Stimulated activated CD8-positive, alpha-beta memory T cell treated with anti-CD3 and anti-CD28 coated beads, Interleukin-15, amount 100 ng/mL, for 4 hours (primary cell): ENCODE measurements at regions not wholly inside any gene's neighbourhood (a gene's known extent, or its start where the extent isn't known, plus 50 kb on each side); places are given as distances from the start of the nearest gene placed in this dataset.

Experiments
- DNase-seq, 2 donors: peaks; one replicate each; pipeline ENCODE4 v3.0.0-alpha.2; 2020; ENCODE audit warnings: low read depth in 2 of 2

DNA sequence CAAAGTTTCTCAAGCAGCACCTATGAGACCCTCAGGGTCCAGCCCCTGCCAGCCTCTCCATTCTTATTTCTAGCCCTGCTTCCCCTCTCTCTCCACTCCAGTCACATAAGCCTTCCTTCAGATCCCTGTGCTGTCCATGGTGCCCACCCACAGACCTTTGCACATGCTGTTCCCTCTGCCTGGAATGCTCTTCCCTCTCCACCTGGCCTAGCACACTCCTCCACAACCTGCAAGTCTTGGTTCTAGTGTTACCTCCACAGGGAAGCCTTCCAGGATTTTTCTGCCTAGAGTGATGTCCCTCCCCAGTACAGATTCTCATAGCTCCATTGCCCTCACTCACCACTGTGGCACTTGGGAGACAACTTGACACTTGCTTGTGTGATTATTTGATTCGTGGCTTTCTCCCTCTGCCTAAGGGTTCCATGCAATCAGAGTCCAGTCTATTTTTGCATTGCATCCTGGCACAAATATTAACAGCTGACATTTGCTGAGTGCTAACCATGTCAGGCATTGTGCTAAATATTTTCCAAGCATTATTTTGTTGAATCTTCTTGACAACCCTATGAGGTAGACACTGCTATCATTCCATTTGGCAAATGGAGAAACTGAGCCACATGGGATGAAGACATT is 127.3 kb downstream of the SYF2 start:
- no peak for DNase-seq

DNA sequence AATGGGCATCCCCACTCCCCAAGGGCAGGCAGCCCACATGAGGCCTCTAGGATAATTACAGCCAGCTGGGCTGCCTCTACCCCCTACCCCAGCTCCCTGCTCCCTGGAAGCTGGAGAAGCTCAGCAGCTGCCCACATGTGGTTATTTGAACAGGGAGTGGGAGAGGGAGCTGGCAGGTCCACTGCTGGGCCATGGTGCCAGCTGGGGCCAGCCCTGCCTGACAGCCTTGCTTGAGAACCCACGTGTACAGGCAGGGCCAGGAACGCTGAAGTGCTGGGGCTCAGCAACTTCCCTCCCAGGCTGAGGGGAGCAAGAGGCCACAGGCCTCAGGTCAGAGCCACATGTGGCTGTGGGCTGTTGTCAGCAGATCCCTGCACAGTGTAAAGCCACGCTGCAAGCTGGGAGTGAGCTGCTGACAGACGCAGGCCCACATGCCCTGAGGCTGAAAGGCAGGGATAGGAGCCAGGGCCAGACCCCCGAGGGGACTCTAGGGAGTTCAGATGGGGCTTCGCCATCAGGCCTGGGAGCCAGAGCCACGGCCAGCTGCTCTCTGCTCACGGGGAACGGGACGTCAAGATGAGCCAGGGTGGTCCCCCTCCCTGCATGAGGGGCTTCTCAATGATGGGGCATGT is 129.0 kb downstream of the SYF2 start:
- no peak for DNase-seq

- DNase-seq: no peak
These were observed 132.0 kb downstream of the SYF2 start for GRCh38 chr1:25100151-25100833.

DNA sequence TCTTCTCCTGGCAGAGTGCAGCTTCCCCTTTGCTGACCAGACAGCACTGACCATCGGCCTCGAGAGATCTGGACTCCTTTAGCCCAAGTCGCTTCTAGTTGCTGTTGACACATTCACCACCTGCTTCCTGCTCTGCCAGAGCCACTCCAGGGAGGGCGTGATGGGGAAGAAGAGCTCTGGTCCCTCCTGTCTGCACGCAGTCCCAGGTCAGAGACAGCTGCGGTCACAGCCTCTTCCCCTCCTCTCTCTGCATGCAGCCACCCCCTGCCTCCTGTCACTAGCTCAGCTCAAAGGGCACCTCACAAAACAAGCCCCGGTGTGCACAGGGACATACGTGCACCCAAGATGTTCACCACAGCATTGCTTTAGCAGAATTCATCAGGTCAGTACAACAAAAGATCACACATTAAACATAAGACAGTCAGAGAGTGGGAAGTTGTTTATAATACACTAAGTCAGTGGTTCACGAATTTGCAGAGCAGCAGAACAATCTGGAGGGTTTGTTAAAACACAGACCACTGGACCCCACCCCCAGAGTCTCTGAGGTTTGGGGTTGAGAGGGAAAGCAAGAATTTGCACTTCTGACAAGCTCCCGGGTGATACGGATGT is 132.9 kb downstream of the SYF2 start:
- no peak for DNase-seq

DNA sequence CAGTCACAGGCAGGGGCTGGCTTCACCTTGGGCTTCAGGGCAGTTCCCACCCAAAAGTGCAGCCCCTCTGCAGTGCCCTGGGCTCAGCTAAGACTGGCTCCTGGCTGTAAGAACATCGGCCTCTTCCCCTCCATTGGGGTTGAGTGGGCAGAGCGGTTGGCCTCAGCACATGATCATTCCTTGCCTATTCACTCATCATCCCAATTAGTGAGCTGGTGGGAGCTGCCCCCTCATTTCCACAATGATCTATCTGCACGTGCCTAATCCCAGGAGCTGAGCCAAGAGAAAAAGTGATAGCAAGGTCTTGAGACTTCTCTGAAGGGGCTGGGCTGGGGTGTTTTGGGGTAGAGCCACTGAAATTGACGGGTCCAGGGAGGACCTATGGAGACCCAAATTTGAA is 133.6 kb downstream of the SYF2 start:
- DNase-seq: no peak

DNA sequence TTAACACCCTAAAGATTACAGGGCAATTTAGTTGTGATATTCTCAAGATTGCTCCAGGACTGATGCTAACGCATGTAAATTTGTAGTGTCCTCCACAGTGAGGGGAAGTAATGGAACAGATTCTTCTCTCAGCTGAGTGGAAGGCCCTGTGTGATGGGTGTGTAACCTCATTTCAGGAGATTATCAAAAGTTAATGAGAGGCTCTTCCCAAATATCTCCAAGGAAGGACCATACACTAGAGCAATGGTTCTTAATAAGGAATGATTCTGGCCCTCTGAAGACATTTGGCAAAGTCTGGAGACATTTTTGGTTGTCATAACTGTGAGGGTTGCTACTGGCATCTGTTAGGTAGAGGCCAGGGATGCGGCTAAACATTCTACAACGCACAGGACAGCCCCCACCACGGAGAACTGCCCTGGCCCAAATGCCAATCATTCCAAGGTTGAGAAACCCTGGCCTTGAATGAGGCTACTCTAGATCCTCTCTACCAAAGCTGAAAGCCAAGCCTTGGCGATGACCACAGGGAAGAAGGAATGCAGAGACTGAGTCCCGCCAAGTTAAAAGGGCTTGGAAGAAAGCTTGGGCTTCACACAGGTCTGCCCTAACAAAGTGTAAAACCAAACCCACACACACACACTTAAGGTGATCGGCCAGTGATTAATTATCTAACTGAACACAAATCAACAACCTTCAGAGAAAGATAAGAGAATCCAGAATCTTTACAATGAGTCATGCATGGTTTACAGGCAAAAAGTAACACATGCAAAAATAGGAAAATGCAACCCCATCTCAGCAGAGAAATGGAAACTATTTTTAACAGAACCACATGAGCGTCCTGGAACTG is 135.8 kb downstream of the SYF2 start:
- no peak for DNase-seq

DNA sequence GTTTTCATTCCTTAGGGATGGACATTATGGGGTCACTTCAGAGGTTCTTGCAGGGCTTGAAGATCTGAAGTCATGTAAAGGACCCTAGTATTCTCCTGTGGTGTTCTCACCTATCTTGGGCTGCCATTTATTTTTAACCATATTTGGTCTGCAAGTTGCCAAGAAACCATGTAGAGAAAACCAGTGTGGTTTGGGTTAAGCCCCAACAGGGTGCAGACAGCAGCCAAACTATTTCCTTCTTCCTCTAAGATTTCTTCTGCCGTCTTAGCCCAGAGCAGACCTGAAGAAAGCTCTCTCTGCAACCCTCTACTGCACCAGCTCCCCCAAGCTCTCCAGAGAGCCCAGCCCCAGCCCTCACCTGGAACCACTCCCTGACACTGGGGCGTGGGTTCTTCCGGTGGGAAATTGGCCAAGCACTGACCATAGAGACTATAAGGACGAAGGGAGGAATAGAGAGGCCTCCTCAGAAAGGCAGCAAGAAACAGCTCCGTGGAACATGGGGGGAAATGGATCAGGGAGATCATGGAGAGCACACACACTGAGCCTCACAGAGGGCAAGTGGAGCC is 136.6 kb downstream of the SYF2 start:
- no peak for DNase-seq

DNA sequence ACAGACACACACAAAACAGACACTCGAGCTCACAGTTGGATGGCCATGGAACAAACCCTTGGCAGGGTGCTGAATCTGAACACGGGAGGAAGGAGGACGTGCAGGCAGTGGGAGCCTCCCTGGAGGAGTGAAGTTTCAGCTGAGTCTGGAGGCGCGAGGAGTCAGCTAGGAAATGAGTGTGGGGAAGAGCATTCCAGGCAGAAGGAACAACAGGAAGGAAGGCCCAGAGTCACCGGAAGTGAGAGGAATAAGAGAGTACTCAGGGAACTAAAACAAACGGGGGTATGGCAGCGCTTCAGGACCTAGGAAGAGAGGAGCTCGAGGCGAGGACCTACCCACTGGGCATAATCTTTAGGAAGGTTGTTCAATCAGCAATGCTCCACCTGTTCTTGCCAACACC is 137.3 kb downstream of the SYF2 start:
- no peak for DNase-seq

DNA sequence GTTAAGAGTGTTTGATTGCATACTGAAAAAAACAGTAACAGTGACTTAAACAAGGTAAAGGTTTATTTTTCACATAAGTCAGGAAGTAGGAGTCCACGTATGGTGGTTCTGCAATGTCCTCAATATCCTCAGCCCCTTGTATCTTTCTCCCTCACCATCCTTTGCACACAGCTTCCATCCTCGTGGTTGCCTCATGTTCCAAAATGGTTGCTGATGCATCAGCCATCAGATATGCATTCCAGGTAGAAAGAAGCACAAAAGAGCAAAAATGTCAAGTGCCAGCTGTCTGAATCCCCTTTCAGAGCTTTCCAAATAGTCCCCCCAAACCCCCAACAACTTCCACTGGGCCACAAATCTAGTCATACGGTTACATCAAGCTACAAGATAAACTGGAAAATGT is 138.1 kb downstream of the SYF2 start:
- DNase-seq: no peak

GRCh38 chr1:25091658-25092057 is 140.6 kb downstream of the SYF2 start:
- no peak for DNase-seq

GRCh38 chr1:25090707-25091422 is 141.4 kb downstream of the SYF2 start:
- no peak for DNase-seq

- no peak for DNase-seq
These were observed 142.5 kb downstream of the SYF2 start for GRCh38 chr1:25089772-25090171.

DNA sequence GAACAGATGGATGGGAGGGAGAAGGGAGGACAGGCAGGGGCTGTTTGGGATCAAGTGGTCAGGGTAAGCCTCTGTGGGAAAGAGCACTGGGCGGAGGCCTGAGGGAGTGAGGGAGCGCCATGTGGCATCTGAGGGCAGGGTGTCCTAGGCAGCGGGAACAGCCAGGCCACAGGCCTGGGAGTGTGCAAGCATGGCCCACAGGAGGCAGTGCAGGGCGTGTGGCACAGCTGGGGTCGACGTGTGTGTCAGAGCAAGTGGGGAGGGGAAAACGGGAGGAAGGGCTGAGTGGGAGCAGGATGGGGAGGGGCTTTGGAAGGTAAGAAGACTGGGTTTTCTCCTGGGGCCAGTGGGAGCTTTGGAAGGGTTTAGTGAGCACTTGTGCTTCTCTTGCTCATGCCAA is 143.4 kb downstream of the SYF2 start:
- DNase-seq: no peak

GRCh38 chr1:25088180-25088701 is 144.1 kb downstream of the SYF2 start:
- no peak for DNase-seq

GRCh38 chr1:25086518-25087079 is 145.7 kb downstream of the SYF2 start:
- DNase-seq: no peak

DNA sequence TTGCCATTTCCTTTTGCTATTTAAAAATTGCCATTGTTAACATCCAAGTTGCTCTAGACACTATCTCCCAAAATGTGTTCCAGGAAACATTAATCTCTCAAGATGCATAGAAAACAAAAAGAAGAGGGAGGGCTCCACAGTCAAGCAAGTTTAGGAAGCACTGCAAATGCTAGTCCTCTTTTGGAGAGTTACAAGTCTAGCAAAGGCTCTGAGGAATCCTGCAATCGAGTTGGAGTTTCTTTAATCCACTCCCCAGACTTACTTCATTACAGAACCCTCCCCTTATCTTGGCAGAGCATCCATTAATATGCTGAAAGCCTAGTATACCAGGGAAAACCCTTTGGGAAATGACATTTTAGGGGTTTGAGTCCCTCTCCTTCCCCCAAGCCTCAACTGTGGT is 147.9 kb downstream of the SYF2 start:
- DNase-seq: no peak

DNA sequence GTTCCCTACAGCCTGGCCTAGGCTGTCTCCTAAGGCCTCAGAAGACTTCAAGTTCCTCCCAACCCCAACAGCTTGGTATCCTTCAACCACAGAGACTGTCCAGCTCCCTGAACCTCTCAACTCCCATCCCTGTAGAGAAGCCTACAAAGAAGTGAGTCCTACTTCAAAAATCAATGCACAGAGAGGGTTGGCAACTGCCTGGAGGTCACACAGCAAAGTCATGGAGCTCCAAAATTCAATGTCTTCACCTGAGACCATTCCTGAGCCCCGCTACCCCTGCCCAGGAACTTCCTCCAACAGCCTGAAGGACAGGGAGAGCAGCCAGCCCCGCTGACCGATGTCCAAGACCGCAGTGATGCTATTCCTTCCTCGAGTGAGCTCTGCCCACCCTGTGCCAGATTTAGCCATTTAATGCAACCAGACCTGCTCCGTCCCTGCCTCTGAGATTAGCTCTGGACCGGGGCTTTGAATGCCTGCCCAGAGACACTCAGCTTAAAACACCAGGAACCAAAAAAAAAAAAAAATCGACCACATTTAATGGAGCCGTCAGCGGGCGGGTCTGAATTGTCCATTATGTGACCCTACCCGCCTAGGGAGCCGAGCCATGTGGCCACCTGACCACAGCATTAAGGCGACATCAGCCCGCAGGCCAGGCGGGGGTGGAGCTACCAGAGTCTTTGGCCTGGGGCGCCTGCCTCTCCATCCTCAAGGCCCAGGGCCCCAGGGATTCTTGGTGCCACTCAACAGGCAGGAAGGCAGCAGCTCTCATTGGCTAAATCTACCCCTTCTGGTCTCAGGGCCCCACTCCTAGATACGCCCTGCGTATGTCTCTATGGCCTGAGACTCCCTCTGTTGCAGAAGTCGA is 148.6 kb downstream of the SYF2 start:
- no peak for DNase-seq

DNA sequence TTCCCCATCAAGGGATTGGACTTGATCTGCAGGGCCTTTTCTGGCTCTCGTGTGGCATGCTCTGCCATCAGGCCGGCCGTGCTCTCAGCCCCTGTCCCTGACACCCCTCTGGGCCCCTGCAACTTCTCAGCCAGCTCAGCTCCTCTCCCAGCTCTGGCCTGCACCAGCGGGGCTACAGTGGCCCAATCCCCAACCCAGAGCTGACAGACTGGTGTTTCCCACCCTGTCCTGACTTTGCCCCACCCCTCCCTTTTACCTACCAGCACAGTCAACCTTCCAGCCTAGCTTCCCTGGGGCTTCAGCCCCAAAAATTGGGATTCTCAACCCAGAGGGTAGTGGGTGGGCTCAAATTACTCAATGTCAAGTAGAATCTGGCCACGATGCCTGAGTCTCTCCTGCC is 149.3 kb downstream of the SYF2 start:
- DNase-seq: no peak

- DNase-seq: no peak
These were observed 149.9 kb downstream of the SYF2 start for GRCh38 chr1:25082216-25082899.
